CD4-positive, alpha-beta memory T cell (primary cell): ENCODE measurements at regions not wholly inside any gene's neighbourhood (a gene's known extent, or its start where the extent isn't known, plus 50 kb on each side); places are given as distances from the start of the nearest gene placed in this dataset.

Source experiments
- CTCF ChIA-PET: fragments of 350-600 bp; sonication (Branson Sonifier 250); formaldehyde crosslinking; loops from one replicate; lab custom pipeline; 2021; ENCODE audit warnings: inconsistent platforms; ENCODE audit not compliant: partially characterized antibody; lab: Charles Lee
- POLR2A ChIA-PET: fragments of 350-600 bp; sonication (Branson Sonifier 250); formaldehyde crosslinking; loops from one replicate; lab custom pipeline; 2021; ENCODE audit not compliant: partially characterized antibody; lab: Charles Lee
- DNase-seq, 5 donors: peaks; one replicate each; pipeline versions ENCODE4 v3.0.0 to v3.0.0-alpha.2; 2020 to 2022; ENCODE audit warnings: mixed read lengths in 1 of 5
- H3K27ac ChIP-seq: one replicate; pipeline ENCODE4 v1.7.0; 2013; ENCODE audit warnings: low read depth, low read length
- H3K27me3 ChIP-seq: 2 replicates; pipeline ENCODE4 v1.7.0; 2013; ENCODE audit warnings: mild to moderate bottlenecking, low read length, moderate library complexity; ENCODE audit not compliant: insufficient read depth
- H3K36me3 ChIP-seq: 2 replicates; pipeline ENCODE4 v1.7.0; 2013; ENCODE audit warnings: mild to moderate bottlenecking, low read length, moderate library complexity; ENCODE audit not compliant: insufficient read depth
- H3K4me1 ChIP-seq: 2 replicates; pipeline ENCODE4 v1.7.0; 2013; ENCODE audit warnings: mild to moderate bottlenecking, low read length, moderate library complexity; ENCODE audit not compliant: insufficient read depth
- H3K4me3 ChIP-seq, 2 donors: one replicate each; pipeline ENCODE4 v1.7.0; 2013; ENCODE audit warnings: low read length in 2 of 2, mild to moderate bottlenecking in 1 of 2
- H3K9me3 ChIP-seq, 2 donors: one replicate each; pipeline ENCODE4 v1.7.0; 2013; ENCODE audit warnings: low read length in 2 of 2, control low read depth in 1 of 2; ENCODE audit not compliant: control insufficient read depth in 1 of 2
- H3K27ac Mint-ChIP-seq, 7 donors: one replicate each; pipeline ENCODE4 v1.8.0; 2020 to 2021; ENCODE audit warnings: mixed read lengths in 7 of 7, mild to moderate bottlenecking in 6 of 7, inconsistent platforms in 3 of 7, moderate library complexity in 3 of 7
- H3K27me3 Mint-ChIP-seq, 2 donors: one replicate each; pipeline ENCODE4 v1.8.0; 2020 to 2021; ENCODE audit warnings: mixed read lengths in 2 of 2
- H3K36me3 Mint-ChIP-seq, 2 donors: one replicate each; pipeline ENCODE4 v1.8.0; 2020 to 2021; ENCODE audit warnings: mixed read lengths in 2 of 2, inconsistent platforms in 1 of 2, mild to moderate bottlenecking in 1 of 2
- H3K4me1 Mint-ChIP-seq, 4 donors: one replicate each; pipeline ENCODE4 v1.8.0; 2020 to 2021; ENCODE audit warnings: mixed read lengths in 4 of 4, mild to moderate bottlenecking in 1 of 4
- H3K4me3 Mint-ChIP-seq, 8 donors: one replicate each; pipeline ENCODE4 v1.8.0; 2020 to 2021; ENCODE audit warnings: mixed read lengths in 8 of 8, mild to moderate bottlenecking in 7 of 8, moderate library complexity in 6 of 8, inconsistent platforms in 3 of 8
- H3K9me3 Mint-ChIP-seq, 8 donors: one replicate each; pipeline ENCODE4 v1.8.0; 2020 to 2021; ENCODE audit warnings: mixed read lengths in 8 of 8, mild to moderate bottlenecking in 5 of 8, inconsistent platforms in 3 of 8, moderate library complexity in 1 of 8
- intact Hi-C: fragments of 100-400 bp; cut with micrococcal nuclease; formaldehyde crosslinking; loops from one replicate; pipeline ENCODE4 v1.15.1; 2023

GRCh38 chr4:3676196-3676595 is 90.0 kb upstream of the ADRA2C start:
- intact Hi-C loops, result no loop called here
- peaks cover 0 to 4% (median 0%) of the 10 kb centered on the region in 4 donors for H3K4me1 Mint-ChIP-seq
- Histone ChIP-seq H3K4me3 (no peak overlapping the region), H3K9me3 (no peaks in the 10 kb centered on the region), H3K27me3 (no peaks in the 10 kb centered on the region), H3K4me1 (no peaks in the 10 kb centered on the region), H3K27ac (no peak overlapping the region), H3K36me3 (no peaks in the 10 kb centered on the region)
- peaks cover 0 to 7% (median 0%) of the 10 kb centered on the region in 8 donors for H3K9me3 Mint-ChIP-seq
- no peak overlapping the region for H3K4me3 Mint-ChIP-seq
- no peak overlapping the region for H3K27ac Mint-ChIP-seq
- H3K36me3 Mint-ChIP-seq, result no peaks in the 10 kb centered on the region
- CTCF ChIA-PET, result no interaction called here
- H3K27me3 Mint-ChIP-seq, result peaks cover 6% of the 10 kb centered on the region in 2 donors
- no peak for DNase-seq
- POLR2A ChIA-PET, result no interaction called here

GRCh38 chr4:3675251-3676115 is 90.7 kb upstream of the ADRA2C start:
- no peaks in the 10 kb centered on the region for H3K9me3 ChIP-seq
- peaks cover 0 to 7% (median 0%) of the 10 kb centered on the region in 8 donors for H3K9me3 Mint-ChIP-seq
- H3K4me1 ChIP-seq, result no peaks in the 10 kb centered on the region
- H3K36me3 ChIP-seq, result no peaks in the 10 kb centered on the region
- H3K4me3 Mint-ChIP-seq, result no peak overlapping the region
- CTCF ChIA-PET, result no interaction called here
- POLR2A ChIA-PET, result no interaction called here
- no peak for DNase-seq
- H3K4me3 ChIP-seq, result no peak overlapping the region
- H3K27ac Mint-ChIP-seq, result no peak overlapping the region
- no peaks in the 10 kb centered on the region for H3K4me1 Mint-ChIP-seq
- H3K27ac ChIP-seq, result no peak overlapping the region
- intact Hi-C loops, result no loop called here
- no peaks in the 10 kb centered on the region for H3K27me3 ChIP-seq
- H3K36me3 Mint-ChIP-seq, result no peaks in the 10 kb centered on the region
- H3K27me3 Mint-ChIP-seq, result peaks cover 3 to 5% of the 10 kb centered on the region in 2 donors

GRCh38 chr4:3674479-3674851 is 91.7 kb upstream of the ADRA2C start:
- H3K4me1 ChIP-seq, result no peaks in the 10 kb centered on the region
- peaks cover 0 to 7% (median 0%) of the 10 kb centered on the region in 8 donors for H3K9me3 Mint-ChIP-seq
- DNase-seq, result no peak

GRCh38 chr4:3673716-3674478 is 92.3 kb upstream of the ADRA2C start:
- Mint-ChIP-seq H3K27ac (no peak overlapping the region), H3K4me1 (no peaks in the 10 kb centered on the region), H3K4me3 (no peak overlapping the region), H3K36me3 (no peaks in the 10 kb centered on the region), H3K9me3 (peaks cover 0 to 7% (median 0%) of the 10 kb centered on the region in 8 donors), H3K27me3 (peaks cover 3 to 5% of the 10 kb centered on the region in 2 donors)
- Histone ChIP-seq H3K27me3 (no peaks in the 10 kb centered on the region), H3K4me1 (no peaks in the 10 kb centered on the region), H3K4me3 (no peak overlapping the region), H3K9me3 (no peaks in the 10 kb centered on the region), H3K36me3 (no peaks in the 10 kb centered on the region), H3K27ac (no peak overlapping the region)
- POLR2A ChIA-PET, result no interaction called here
- no peak for DNase-seq
- intact Hi-C loops, result no loop called here
- CTCF ChIA-PET, result no interaction called here

More at GRCh38 chr4:3674479-3674851, 91.7 kb upstream of the ADRA2C start:
- CTCF ChIA-PET, result no interaction called here
- Histone ChIP-seq H3K36me3 (no peaks in the 10 kb centered on the region), H3K9me3 (no peaks in the 10 kb centered on the region), H3K4me3 (no peak overlapping the region), H3K27ac (no peak overlapping the region), H3K27me3 (no peaks in the 10 kb centered on the region)
- no peak overlapping the region for H3K27ac Mint-ChIP-seq
- H3K36me3 Mint-ChIP-seq, result no peaks in the 10 kb centered on the region
- no peak overlapping the region for H3K4me3 Mint-ChIP-seq
- peaks cover 3 to 5% of the 10 kb centered on the region in 2 donors for H3K27me3 Mint-ChIP-seq
- intact Hi-C loops, result no loop called here
- H3K4me1 Mint-ChIP-seq, result no peaks in the 10 kb centered on the region
- POLR2A ChIA-PET, result no interaction called here

- Mint-ChIP-seq H3K36me3 (no peaks in the 10 kb centered on the region), H3K9me3 (peaks cover 0 to 7% (median 0%) of the 10 kb centered on the region in 8 donors), H3K4me1 (no peaks in the 10 kb centered on the region), H3K4me3 (no peak overlapping the region), H3K27ac (no peak overlapping the region), H3K27me3 (peaks cover 3 to 5% of the 10 kb centered on the region in 2 donors)
- Histone ChIP-seq H3K27ac (no peak overlapping the region), H3K4me1 (no peaks in the 10 kb centered on the region), H3K27me3 (no peaks in the 10 kb centered on the region), H3K4me3 (no peak overlapping the region), H3K36me3 (no peaks in the 10 kb centered on the region), H3K9me3 (no peaks in the 10 kb centered on the region)
- intact Hi-C loops, result no loop called here
- ChIA-PET CTCF (no interaction called here), POLR2A (no interaction called here)
- DNase-seq, result no peak
Measured at GRCh38 chr4:3673176-3673575, 93.0 kb upstream of the ADRA2C start.

GRCh38 chr4:3672465-3672831 is 93.7 kb upstream of the ADRA2C start:
- no peak overlapping the region for H3K4me3 ChIP-seq
- no peaks in the 10 kb centered on the region for H3K36me3 ChIP-seq
- H3K9me3 ChIP-seq, result no peaks in the 10 kb centered on the region
- Mint-ChIP-seq H3K36me3 (no peaks in the 10 kb centered on the region), H3K9me3 (peaks cover 0 to 7% (median 2%) of the 10 kb centered on the region in 8 donors), H3K27ac (no peak overlapping the region), H3K4me3 (no peak overlapping the region), H3K27me3 (peaks cover 4 to 8% of the 10 kb centered on the region in 2 donors), H3K4me1 (no peaks in the 10 kb centered on the region)
- no peak overlapping the region for H3K27ac ChIP-seq
- intact Hi-C loops, result no loop called here
- H3K4me1 ChIP-seq, result no peaks in the 10 kb centered on the region
- ChIA-PET POLR2A (no interaction called here), CTCF (no interaction called here)
- H3K27me3 ChIP-seq, result no peaks in the 10 kb centered on the region
- DNase-seq, result no peak

- no peak overlapping the region for H3K27ac ChIP-seq
- H3K27ac Mint-ChIP-seq, result no peak overlapping the region
- no peaks in the 10 kb centered on the region for H3K27me3 ChIP-seq
- no peaks in the 10 kb centered on the region for H3K4me1 Mint-ChIP-seq
- intact Hi-C loops, result no loop called here
- no peaks in the 10 kb centered on the region for H3K36me3 Mint-ChIP-seq
- no peak for DNase-seq
- ChIA-PET POLR2A (no interaction called here), CTCF (no interaction called here)
- no peak overlapping the region for H3K4me3 ChIP-seq
- H3K27me3 Mint-ChIP-seq, result peaks cover 4 to 10% of the 10 kb centered on the region in 2 donors
- H3K4me3 Mint-ChIP-seq, result no peak overlapping the region
- peaks cover 0 to 9% (median 3%) of the 10 kb centered on the region in 8 donors for H3K9me3 Mint-ChIP-seq
- no peaks in the 10 kb centered on the region for H3K4me1 ChIP-seq
- H3K9me3 ChIP-seq, result no peaks in the 10 kb centered on the region
- no peaks in the 10 kb centered on the region for H3K36me3 ChIP-seq
Measured at GRCh38 chr4:3671571-3672464, 94.4 kb upstream of the ADRA2C start.
